NB4 (cell line): ENCODE measurements at regions not wholly inside any gene's neighbourhood (a gene's known extent, or its start where the extent isn't known, plus 50 kb on each side); places are given as distances from the start of the nearest gene placed in this dataset.

Experiments used
- TF ChIP-seq, protein P1 (sequence below): IDR thresholded peaks from one replicate; pipeline ENCODE4 v1.5.1; 2012; ENCODE audit warnings: low read depth, low read length
- TF ChIP-seq, protein P2 (sequence below): IDR thresholded peaks from 2 replicates; pipeline ENCODE4 v1.6.1; 2011; ENCODE audit warnings: low read depth, low read length

DNA sequence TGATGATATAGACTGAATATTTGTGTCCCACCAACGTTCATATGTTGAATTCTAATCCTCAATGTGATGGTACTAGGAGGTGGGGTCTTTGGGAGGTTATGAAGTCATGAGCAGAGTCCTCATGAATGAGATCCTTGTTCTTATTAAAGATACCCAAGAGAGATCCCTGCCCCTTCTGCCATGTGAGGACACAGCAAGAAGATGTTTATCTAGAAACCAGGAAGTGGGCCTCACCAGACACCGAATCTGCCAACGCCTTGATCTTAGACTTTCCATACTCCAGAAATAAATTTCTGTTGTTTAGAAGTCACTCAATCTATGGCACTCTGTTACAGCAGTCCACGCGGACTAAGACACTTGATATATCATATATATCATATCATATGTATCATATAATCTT lies 67.7 kb upstream of the GCM1 start:
- TF ChIP-seq, protein P1, sequence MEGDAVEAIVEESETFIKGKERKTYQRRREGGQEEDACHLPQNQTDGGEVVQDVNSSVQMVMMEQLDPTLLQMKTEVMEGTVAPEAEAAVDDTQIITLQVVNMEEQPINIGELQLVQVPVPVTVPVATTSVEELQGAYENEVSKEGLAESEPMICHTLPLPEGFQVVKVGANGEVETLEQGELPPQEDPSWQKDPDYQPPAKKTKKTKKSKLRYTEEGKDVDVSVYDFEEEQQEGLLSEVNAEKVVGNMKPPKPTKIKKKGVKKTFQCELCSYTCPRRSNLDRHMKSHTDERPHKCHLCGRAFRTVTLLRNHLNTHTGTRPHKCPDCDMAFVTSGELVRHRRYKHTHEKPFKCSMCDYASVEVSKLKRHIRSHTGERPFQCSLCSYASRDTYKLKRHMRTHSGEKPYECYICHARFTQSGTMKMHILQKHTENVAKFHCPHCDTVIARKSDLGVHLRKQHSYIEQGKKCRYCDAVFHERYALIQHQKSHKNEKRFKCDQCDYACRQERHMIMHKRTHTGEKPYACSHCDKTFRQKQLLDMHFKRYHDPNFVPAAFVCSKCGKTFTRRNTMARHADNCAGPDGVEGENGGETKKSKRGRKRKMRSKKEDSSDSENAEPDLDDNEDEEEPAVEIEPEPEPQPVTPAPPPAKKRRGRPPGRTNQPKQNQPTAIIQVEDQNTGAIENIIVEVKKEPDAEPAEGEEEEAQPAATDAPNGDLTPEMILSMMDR: no peak
- TF ChIP-seq, protein P2, sequence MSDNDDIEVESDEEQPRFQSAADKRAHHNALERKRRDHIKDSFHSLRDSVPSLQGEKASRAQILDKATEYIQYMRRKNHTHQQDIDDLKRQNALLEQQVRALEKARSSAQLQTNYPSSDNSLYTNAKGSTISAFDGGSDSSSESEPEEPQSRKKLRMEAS: no peak
